OCI-LY1 (cell line): ENCODE measurements at regions not wholly inside any gene's neighbourhood (a gene's known extent, or its start where the extent isn't known, plus 50 kb on each side); places are given as distances from the start of the nearest gene placed in this dataset.

Source experiments
- H2AFZ ChIP-seq: fragments of 200-600 bp; sonication (generic), shearing (Covaris generic); 2 replicates; pipeline ENCODE4 v1.6.0; 2014; ENCODE audit warnings: antibody characterized with exemption, mild to moderate bottlenecking, low read length
- H3F3A ChIP-seq: fragments of 200-600 bp; sonication (generic), shearing (Covaris generic); 2 replicates; pipeline ENCODE4 v1.6.0; 2014; ENCODE audit warnings: mild to moderate bottlenecking, antibody characterized with exemption, low read length, moderate library complexity; ENCODE audit not compliant: insufficient read depth
- H3K27ac ChIP-seq: fragments of 200-600 bp; sonication (generic); 2 replicates; pipeline ENCODE4 v1.5.1; 2014; ENCODE audit warnings: low read length, mixed run types, mild to moderate bottlenecking, low read depth; ENCODE audit not compliant: poor library complexity, severe bottlenecking
- H3K27me3 ChIP-seq: fragments of 200-600 bp; sonication (generic); 2 replicates; pipeline ENCODE4 v1.6.0; 2014; ENCODE audit warnings: antibody characterized with exemption, mild to moderate bottlenecking, low read length, moderate library complexity; ENCODE audit not compliant: insufficient read depth
- H3K36me3 ChIP-seq: fragments of 200-600 bp; sonication (generic); 2 replicates; pipeline ENCODE4 v1.6.1; 2014; ENCODE audit warnings: mild to moderate bottlenecking, antibody characterized with exemption, low read length, moderate library complexity, mixed read lengths; ENCODE audit not compliant: insufficient read depth
- H3K4me1 ChIP-seq: fragments of 200-600 bp; sonication (generic); 2 replicates; pipeline ENCODE4 v1.5.1; 2014; ENCODE audit warnings: mild to moderate bottlenecking, low read length, moderate library complexity; ENCODE audit not compliant: insufficient read depth, severe bottlenecking
- H3K4me2 ChIP-seq: fragments of 200-600 bp; sonication (generic), shearing (Covaris generic); 2 replicates; pipeline ENCODE4 v1.6.1; 2014; ENCODE audit warnings: low read length
- H3K4me3 ChIP-seq: fragments of 200-600 bp; sonication (generic); 2 replicates; pipeline ENCODE4 v1.5.1; 2014; ENCODE audit warnings: low read length, low read depth, mild to moderate bottlenecking, mixed read lengths; ENCODE audit not compliant: poor library complexity, severe bottlenecking
- H3K79me2 ChIP-seq: fragments of 200-600 bp; shearing (Covaris generic); 2 replicates; pipeline ENCODE4 v1.6.1; 2016; ENCODE audit warnings: mixed run types, low read length, mixed read lengths; ENCODE audit not compliant: insufficient read depth
- H3K9ac ChIP-seq: fragments of 200-600 bp; sonication (generic), shearing (Covaris generic); 2 replicates; pipeline ENCODE4 v1.6.1; 2014; ENCODE audit warnings: mild to moderate bottlenecking, low read length, mixed read lengths
- H3K9me2 ChIP-seq: fragments of 200-600 bp; sonication (generic), shearing (Covaris generic); 2 replicates; pipeline ENCODE4 v1.6.1; 2014; ENCODE audit warnings: low read depth, mild to moderate bottlenecking, low read length, mixed read lengths
- H3K9me3 ChIP-seq: fragments of 200-600 bp; shearing (Covaris generic); 2 replicates; pipeline ENCODE4 v1.6.1; 2014; ENCODE audit warnings: low read length, mixed read lengths
- H4K20me1 ChIP-seq: fragments of 200-600 bp; sonication (generic), shearing (Covaris generic); 2 replicates; pipeline ENCODE4 v1.6.0; 2016; ENCODE audit warnings: mild to moderate bottlenecking, low read length; ENCODE audit not compliant: insufficient read depth
- CTCF ChIP-seq: fragments of 200-600 bp; sonication (generic), shearing (Covaris generic); IDR thresholded peaks from 2 replicates; pipeline ENCODE4 v1.5.1; 2017; ENCODE audit warnings: mild to moderate bottlenecking, antibody characterized with exemption, low read length, moderate library complexity, mixed read lengths
- EZH2 ChIP-seq: fragments of 200-600 bp; sonication (generic), shearing (Covaris generic); IDR thresholded peaks from 2 replicates; pipeline ENCODE4 v1.8.0; 2017; ENCODE audit warnings: borderline replicate concordance, mixed run types, mild to moderate bottlenecking, antibody characterized with exemption, low read length, moderate library complexity, mixed read lengths

DNA sequence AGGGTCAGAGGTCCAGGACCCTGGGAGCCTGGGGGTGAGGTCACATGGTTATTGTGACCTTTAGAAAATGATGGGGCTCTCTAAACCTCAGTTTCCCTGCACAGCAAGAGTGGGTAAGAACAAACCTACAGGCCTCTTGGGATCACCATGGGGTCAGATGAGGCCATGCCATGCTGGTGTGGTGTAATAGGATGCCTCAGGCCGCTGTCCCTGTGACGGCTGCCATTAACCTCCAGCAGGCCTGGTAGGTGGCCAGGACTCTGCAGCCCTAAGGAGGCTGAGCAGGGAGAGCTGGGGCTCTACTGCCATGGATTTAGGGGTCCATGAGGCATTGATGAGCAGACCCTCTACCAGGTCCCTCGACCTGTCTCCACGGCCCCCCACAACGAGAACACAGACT lies 265.5 kb downstream of the CTTN start:
- Histone ChIP-seq H3K9me2 (no peaks in the 10 kb centered on the region), H3K4me3 (no peak overlapping the region), H3K4me2 (no peak overlapping the region), H3K4me1 (no peaks in the 10 kb centered on the region), H4K20me1 (no peaks in the 10 kb centered on the region), H2AFZ (no peak overlapping the region), H3F3A (no peaks in the 10 kb centered on the region), H3K27me3 (no peaks in the 10 kb centered on the region), H3K79me2 (no peaks in the 10 kb centered on the region), H3K9ac (no peak overlapping the region), H3K36me3 (no peaks in the 10 kb centered on the region), H3K9me3 (no peaks in the 10 kb centered on the region), H3K27ac (no peak overlapping the region)
- TF ChIP-seq CTCF (no peak), EZH2 (no peak)

DNA sequence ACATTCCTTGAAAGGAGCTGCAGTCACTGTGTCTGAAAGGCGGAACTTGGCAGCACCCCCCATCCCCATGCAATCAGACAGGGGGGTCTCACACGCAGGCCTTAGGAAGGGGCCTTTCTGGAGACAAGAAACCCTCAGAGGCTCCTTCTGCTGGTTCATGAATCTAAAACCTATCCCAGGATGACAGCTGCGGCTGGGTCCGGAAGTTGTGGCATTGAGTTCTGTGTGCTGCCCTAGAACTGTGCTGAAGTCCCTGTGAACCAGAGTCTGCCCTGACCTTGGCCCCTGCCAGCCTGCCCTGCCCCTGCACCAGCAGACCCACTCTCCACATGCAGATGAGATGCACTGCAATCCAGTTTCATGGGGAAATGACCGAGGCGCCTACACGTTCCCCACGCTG lies 268.0 kb downstream of the CTTN start:
- H3K4me2 ChIP-seq: no peak overlapping the region
- H3K4me3 ChIP-seq: no peak overlapping the region
- no peaks in the 10 kb centered on the region for H3K9me2 ChIP-seq
- H3K79me2 ChIP-seq: no peaks in the 10 kb centered on the region
- H3K27ac ChIP-seq: no peak overlapping the region
- no peaks in the 10 kb centered on the region for H4K20me1 ChIP-seq
- H3K27me3 ChIP-seq: no peaks in the 10 kb centered on the region
- H2AFZ ChIP-seq: no peak overlapping the region
- no peaks in the 10 kb centered on the region for H3K9me3 ChIP-seq
- no peak for TF ChIP-seq CTCF
- H3K4me1 ChIP-seq: no peaks in the 10 kb centered on the region
- H3K9ac ChIP-seq: no peak overlapping the region
- no peaks in the 10 kb centered on the region for H3F3A ChIP-seq
- no peaks in the 10 kb centered on the region for H3K36me3 ChIP-seq

DNA sequence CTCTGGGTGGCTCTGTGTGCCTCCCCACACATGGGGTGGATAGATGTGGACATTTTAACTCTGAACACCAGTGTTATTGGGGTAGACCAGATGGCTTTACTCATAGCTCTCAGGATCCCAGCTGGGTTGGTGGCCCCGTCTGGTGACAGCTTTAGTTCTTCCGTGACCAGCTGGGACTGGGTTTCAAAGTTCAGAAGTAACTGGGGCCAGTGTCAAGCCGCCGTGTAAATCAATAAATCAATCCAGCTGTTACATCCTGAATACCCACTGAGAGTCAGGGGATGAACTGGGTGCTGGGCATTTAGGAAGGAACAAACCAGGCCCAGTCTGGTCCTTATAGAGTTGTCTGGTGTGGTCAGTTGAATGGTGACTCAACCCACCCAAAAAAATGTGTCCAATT lies 269.4 kb downstream of the CTTN start:
- H3K36me3 ChIP-seq: no peaks in the 10 kb centered on the region
- H3K9ac ChIP-seq: no peak overlapping the region
- no peaks in the 10 kb centered on the region for H3K9me2 ChIP-seq
- no peak overlapping the region for H3K27ac ChIP-seq
- H3K27me3 ChIP-seq: no peaks in the 10 kb centered on the region
- no peaks in the 10 kb centered on the region for H3F3A ChIP-seq
- H3K79me2 ChIP-seq: no peaks in the 10 kb centered on the region
- no peak overlapping the region for H3K4me2 ChIP-seq
- no peak overlapping the region for H3K4me3 ChIP-seq
- H4K20me1 ChIP-seq: no peaks in the 10 kb centered on the region
- TF ChIP-seq CTCF: no peak
- no peak for TF ChIP-seq EZH2
- no peaks in the 10 kb centered on the region for H3K4me1 ChIP-seq
- H3K9me3 ChIP-seq: no peaks in the 10 kb centered on the region
- no peak overlapping the region for H2AFZ ChIP-seq
